ENCODE measurements at regions not wholly inside any gene's neighbourhood (a gene's known extent, or its start where the extent isn't known, plus 50 kb on each side); places are given as distances from the start of the nearest gene placed in this dataset.

DNA sequence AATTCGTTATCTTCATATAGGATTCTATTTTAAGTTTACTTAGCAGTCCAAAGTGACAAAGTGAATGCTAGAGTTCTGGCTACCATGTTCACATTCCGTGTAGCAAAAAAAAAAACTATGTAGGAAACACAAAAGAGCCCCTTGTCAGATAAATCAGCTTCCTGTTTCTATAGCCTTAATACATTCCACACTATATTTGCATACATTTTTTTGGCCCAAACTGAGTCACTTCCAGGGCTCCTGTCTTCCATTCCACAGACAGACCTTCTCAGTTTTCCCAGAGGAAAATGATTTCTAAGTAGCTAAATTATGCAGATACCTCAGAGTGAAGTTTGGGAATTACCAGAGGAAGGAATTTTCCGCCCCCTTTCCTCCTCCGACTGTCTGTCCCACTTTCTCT lies 841.9 kb upstream of the HS3ST1 start:
- TF ChIP-seq, protein P1, sequence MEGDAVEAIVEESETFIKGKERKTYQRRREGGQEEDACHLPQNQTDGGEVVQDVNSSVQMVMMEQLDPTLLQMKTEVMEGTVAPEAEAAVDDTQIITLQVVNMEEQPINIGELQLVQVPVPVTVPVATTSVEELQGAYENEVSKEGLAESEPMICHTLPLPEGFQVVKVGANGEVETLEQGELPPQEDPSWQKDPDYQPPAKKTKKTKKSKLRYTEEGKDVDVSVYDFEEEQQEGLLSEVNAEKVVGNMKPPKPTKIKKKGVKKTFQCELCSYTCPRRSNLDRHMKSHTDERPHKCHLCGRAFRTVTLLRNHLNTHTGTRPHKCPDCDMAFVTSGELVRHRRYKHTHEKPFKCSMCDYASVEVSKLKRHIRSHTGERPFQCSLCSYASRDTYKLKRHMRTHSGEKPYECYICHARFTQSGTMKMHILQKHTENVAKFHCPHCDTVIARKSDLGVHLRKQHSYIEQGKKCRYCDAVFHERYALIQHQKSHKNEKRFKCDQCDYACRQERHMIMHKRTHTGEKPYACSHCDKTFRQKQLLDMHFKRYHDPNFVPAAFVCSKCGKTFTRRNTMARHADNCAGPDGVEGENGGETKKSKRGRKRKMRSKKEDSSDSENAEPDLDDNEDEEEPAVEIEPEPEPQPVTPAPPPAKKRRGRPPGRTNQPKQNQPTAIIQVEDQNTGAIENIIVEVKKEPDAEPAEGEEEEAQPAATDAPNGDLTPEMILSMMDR (IDR thresholded peaks at IDR 0.05; ENCODE audit: borderline replicate concordance, insufficient read depth, low read depth, low read length): no peak
- H3K4me3 ChIP-seq (ENCODE audit: low read depth, low read length): no peak overlapping the region

DNA sequence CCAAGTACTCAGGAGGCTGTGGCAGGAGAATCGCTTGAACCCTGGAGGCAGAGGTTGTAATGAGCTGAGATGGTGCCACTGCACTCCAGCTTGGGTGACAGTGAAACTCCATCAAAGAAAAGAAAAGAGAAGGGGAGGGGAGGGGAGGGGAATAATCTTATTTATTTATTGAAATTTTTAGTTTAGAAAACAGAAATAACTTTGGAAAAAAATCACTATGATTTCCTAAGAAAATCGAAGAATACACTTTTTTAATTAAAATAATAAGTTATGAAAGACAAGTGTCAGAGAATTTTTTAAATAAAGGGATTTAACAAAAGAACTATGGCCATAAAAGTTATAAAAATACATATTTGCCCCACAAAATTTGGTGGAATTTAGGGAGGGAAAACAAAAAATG lies 836.9 kb upstream of the HS3ST1 start:
- TF ChIP-seq, protein P1 (IDR thresholded peaks at IDR 0.05; ENCODE audit: borderline replicate concordance, insufficient read depth, low read depth, low read length): no peak
- no peak overlapping the region for H3K4me3 ChIP-seq (ENCODE audit: low read depth, low read length)

DNA sequence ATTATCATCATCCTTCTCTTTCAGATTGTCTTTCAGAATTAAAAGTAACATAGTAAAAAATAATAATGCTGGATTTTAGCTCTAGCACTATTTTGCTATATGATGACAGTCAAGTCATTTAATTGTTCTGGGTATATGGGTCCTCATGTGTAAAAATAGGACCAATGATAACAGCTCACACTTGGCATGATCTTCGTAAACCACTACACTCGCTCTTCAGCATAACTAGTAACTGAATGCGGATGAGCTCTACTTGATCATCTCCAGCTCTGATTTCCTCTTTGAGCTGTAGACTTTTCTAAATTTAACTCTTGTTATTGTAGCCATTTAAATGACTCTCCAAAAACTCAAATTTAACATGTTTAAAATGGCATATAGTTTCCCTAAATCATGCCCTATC lies 831.8 kb upstream of the HS3ST1 start:
- H3K4me3 ChIP-seq (ENCODE audit: low read depth, low read length): no peak overlapping the region
- TF ChIP-seq, protein P1 (IDR thresholded peaks at IDR 0.05; ENCODE audit: borderline replicate concordance, insufficient read depth, low read depth, low read length): no peak

DNA sequence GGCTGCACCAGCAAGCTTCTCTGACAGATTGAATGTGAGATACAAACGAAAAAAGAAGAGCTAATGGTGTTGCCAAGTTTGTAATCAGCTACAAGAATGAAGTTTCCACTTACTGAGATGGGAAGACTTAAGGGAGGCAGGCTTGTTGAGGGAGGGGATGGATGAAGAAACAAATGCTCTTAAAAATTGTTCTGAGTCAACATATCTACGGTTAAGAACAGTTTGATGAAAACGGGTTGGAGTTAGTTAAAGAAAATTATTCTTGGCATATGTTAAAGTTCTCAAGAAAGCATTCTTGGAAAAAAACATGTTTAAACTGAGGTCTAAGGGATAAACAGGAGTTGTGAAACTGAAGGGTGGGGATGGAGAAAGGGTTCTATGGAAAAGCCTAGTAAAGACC lies 816.3 kb upstream of the HS3ST1 start:
- TF ChIP-seq, protein P1 (IDR thresholded peaks at IDR 0.05; ENCODE audit: borderline replicate concordance, insufficient read depth, low read depth, low read length): no peak
- H3K4me3 ChIP-seq (ENCODE audit: low read depth, low read length): no peak overlapping the region

DNA sequence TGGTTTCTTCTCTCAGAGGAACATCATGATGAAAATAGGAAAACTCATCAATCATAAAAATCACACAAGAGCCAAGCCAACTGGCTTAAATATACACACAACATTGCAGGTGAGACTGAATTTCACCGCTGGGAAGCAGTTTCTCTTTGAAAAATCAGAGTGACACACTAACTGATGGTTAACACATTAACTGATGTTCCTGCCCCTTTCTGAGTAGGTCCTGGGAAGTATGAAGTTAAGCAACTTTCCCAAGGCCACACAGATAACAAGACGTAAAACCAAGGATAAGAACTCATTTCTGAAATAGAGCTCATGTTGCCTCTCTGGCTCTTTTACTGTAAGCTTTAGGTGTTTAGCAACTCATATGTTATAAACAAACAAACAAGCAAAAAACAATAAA lies 813.7 kb upstream of the HS3ST1 start:
- TF ChIP-seq, protein P1 (IDR thresholded peaks at IDR 0.05; ENCODE audit: borderline replicate concordance, insufficient read depth, low read depth, low read length): no peak
- no peak overlapping the region for H3K4me3 ChIP-seq (ENCODE audit: low read depth, low read length)

DNA sequence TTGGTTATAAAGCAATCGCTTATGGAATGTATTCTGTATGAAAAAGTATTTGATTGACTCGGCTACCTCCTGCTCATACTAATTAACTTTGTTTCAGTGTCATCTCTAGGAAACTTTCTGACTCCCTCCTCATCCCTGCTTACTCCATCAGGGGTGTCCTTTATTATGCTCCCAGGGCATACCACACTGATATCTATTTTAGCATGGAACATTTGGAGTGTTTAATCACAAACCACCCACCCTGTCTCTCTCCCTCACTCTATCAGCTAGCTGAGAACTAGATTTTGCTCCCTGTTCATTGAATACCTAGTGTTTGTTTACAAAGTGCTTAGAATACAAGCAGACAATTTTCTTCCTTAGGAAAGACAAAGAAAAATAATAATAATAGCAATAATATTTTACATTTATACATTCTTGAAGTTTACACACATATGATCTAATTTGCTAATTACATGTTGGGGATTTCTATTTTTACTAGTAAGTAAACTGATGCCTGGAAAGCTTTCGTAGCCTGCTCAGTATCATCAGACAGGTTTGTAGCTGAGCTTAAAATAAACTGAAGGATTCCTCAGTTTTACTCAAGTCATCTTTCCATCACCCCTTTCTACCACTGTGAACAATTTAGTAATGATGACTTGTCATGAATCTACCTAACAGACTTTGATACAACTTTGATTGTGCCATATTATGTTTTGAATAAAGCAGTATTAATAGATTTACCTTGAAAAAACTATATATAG lies 811.4 kb upstream of the HS3ST1 start:
- no peak overlapping the region for H3K4me3 ChIP-seq (ENCODE audit: low read depth, low read length)
- TF ChIP-seq, protein P1 (IDR thresholded peaks at IDR 0.05; ENCODE audit: borderline replicate concordance, insufficient read depth, low read depth, low read length): no peak

DNA sequence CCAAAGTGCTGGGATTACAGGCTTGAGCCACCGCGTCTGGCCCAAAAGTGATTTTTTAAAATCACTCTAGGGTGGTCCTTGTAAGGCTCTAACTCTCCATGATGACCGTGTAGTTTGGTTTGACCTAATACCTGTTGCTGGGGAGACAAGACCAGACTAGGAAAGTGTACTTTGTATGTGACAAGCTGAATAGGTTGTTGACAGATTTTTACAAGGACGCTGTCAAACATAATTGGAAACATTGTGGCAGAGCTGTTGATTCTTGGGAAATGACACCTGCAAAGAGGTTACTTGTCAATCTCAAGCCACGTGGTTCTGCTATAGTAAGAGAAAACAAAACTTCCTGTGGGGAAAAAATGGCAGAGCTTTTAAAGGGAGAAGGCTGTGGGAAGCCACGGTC lies 802.4 kb upstream of the HS3ST1 start:
- TF ChIP-seq, protein P1 (IDR thresholded peaks at IDR 0.05; ENCODE audit: borderline replicate concordance, insufficient read depth, low read depth, low read length): no peak
- no peak overlapping the region for H3K4me3 ChIP-seq (ENCODE audit: low read depth, low read length)

Measured in GM12875 (cell line).